ENCODE measurements at regions not wholly inside any gene's neighbourhood (a gene's known extent, or its start where the extent isn't known, plus 50 kb on each side); places are given as distances from the start of the nearest gene placed in this dataset.
"Not testable (repeated sequence)": the region's sequence is repeated elsewhere in the genome, so short reads cannot be mapped to it uniquely, and the experiment has no call there.

DNA sequence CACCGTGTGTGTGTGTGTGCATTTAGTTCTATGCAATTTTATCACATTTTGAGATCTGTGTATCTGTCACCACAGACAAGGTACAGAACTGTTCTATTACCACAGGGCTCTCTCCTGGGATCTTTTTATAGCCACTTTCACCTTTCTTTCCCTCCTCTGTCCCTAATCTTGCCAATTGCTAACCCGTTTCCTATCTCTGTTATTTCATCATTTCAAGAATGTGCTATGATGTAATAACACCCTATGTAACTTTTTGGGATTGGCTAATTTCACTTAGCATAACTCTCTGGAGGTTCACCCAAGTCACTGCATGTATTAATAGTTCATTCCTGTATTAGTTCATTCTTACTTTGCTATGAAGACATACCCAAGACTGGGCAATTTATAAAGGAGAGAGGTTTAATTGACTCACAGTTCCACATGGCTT is 657.7 kb downstream of the QKI start:
- DNase-seq (ENCODE audit: low read depth): no peak

DNA sequence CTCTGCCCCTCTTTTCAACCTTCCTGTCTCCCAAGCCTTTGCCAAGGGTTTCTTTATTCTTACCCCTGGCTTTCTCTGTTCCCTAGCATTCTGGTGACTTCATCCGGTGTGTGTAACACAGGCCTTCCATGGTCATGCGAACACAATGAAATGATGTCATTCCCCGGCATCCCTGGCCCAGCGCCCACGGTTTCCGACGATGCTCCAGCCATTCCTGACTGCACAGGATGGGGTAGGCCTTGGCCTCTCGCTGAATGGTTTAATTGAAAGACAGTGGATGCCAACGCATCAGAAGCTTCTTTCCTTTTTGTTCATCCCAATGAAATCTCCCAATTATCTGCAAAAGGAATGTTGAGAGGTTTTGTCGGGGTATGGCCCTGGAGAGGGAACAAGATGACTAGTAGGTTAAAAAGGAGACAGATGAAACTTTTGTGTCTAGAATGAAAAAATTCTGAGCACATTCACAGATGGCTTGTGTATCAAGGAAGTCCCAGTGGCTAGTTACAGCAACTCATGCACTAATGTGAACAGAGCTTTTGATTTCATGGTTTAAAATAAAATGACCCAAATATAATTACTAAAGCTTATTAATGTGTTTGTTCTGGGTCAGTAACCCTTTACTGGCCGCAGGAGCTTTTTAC is 655.0 kb downstream of the QKI start:
- DNase-seq (ENCODE audit: low read depth): no peak

DNA sequence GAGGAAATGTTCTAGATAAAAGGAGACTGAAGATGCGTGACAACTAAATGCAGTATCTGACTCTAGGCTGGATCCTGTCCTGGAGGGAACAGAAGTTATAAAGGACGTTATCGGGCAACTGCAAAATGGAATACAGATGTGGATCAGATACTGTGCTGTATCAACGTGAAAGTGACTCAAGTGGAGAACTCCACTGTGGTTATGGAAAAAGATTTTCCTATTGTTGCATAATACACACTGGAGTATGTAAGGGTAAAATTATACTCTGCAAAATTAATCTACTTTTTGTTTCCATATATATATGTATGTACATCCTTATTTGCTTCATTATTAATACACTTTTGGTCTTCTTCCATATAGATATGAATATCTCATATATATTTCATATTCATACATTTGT is 654.0 kb downstream of the QKI start:
- no peak for DNase-seq (ENCODE audit: low read depth)

DNA sequence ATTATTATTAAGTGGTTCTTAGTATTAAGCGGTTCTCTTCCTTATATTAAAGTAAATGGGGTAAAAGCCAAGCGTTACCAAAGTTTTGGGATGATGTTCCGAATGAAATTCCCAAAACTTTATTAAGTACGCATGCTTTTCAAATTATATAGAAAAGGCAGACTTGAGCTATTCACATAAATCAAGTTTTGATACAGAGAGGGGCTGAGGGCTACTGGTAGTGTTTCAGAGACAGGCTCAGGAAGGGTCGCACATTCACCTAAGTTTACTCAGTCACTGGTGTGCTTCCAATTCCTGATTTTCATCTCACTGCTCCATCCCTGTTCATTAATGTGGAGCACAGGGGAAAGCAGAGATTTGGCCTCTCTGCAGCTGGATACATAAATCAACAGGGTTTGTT is 652.2 kb downstream of the QKI start:
- DNase-seq (ENCODE audit: low read depth): no peak

DNA sequence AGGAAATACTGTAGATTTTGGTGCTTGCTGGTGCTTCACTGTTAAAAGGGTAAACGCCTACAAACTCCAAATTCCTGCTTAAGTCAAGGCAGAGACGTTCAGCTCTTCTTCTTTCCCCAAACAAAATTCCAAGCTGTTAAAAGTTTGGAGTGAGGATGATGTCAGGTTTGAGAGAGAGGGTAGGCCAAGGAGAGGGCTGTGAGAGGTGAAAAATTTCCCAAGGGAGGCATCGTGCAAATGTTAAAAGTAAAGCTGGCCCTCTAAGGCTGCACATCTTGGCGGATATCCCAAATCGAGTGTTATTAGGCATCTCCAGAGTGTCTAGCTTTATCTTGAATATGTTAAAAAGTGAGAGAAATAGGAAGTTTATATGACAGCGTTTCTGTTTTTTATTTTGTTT is 651.8 kb downstream of the QKI start:
- no peak for DNase-seq (ENCODE audit: low read depth)

DNA sequence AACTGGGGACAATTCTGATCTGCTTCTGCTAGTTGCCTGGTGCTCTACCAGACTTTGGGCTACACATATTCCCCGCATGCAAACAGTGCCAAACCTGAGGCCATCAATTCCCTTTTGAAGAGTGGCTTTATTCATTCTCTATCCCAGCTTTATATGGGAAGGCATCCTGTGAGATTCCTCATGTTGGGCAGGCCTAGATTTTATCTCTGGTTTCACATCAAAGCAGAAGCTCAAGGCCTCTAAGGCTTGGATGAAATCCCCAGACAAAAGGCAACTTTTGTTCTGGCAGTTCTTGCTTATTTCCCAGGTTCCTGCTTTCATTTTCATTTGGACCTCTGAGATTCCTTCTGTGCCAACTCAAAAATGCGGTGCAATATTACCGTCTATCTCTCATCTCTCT is 648.8 kb downstream of the QKI start:
- DNase-seq (ENCODE audit: low read depth): no peak

DNA sequence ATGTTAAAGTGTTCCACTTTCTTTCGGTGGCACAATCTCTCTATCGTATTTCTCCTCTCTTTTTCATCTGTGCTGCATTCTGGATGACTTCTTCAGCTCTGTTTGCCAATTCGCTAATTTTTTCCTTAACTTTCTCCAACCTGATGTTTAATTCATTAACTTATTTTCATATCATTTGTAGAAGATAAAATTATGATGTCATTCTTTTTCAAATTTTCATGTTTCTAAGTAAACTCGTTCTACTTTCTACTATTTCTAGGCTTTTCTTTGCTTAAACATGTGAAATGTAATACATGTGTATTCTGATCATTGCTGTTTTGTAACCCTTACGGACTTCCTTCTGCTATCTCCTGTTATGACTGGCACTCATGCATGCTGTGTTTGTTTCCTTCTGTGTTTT is 648.4 kb downstream of the QKI start:
- no peak for DNase-seq (ENCODE audit: low read depth)

DNA sequence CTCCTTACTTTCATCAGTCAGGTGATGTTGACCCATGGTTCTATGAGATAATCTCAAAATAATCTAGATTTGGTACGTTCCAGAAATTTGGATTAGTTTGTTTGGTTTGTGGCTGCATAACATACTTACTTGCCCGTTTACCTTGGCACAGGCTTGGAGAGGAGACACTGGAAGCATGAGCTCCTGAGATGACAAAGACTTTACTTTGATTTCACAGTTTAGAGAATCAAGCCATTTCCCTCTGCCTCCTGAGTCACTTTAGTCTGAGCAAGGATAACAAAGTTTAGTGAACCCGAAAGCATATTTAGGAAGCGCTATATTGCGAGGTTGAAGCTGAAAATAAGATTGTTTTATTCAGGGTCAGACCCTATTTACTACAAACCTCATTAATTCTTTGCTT is 643.4 kb downstream of the QKI start:
- DNase-seq (ENCODE audit: low read depth): no peak

DNA sequence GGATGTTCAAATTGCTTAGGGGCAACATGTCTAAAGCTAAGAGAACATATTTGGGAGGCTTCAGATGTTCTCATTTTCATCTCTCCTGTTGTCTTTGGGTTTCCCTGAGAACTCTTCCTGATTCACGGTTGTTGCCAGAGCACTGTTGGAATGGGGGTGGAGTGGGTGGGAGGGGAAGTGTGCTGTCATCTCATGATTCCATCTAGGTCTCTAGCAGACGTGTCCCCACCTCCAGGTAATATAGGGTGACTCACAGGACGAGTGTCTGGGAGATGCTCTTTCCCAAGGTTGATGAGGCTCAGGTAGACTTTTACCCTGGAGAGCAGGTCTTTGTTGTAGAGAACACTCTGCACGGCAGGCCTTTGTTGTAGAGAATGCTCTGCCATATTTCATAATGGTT is 636.9 kb downstream of the QKI start:
- DNase-seq (ENCODE audit: low read depth): no peak

DNA sequence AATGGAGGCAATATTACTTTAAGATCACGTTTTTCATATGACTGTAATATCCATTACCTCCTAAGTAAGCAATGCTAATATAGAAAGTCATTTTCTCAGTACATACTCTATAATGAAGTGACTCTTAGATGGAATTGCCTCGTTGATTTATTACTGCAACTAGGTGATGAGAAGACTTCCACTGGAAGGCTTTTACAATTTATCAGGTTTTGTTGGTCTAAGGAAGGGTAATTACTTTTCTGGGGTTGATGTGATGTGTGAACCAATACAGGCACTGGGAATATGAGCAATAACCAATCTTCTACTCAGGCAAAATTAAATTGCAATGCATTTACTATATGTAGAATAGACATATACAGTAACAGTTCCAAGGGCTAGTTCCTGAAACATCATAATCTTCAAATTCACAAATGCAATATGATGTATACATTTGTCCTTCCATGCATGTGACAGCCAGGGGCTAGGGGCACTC is 635.0 kb downstream of the QKI start:
- no peak for DNase-seq (ENCODE audit: low read depth)

DNA sequence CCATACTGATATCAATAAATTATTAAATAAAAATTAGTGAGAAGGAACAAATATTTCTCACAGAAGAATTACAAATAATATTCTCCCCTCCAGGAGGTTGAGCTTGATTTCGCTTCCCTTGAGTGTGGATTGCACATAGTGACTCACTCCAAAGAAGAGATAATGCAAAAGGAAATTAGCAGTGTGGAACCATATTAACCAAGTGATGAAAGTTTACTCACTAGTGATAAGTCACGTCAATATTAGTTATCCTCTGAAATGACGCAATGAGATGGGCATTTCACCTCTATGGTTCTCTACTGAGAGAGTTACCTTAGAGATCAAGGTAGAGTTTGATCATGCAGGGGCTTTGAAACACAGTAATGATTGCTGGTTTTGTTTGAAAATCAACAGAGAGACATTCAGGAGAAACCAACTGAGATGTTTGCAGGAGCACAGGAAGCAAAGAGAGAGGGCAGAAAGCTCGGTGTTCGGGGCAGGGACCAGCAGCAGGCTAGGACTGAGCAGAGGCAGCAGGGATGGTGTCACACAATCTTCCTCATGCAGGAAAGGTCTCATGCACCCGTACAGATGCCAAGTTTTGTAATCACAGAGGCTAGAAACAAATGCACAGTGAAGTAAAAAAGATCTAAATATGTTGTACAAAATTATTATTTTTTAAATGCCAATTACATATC is 634.5 kb downstream of the QKI start:
- no peak for DNase-seq (ENCODE audit: low read depth)

DNA sequence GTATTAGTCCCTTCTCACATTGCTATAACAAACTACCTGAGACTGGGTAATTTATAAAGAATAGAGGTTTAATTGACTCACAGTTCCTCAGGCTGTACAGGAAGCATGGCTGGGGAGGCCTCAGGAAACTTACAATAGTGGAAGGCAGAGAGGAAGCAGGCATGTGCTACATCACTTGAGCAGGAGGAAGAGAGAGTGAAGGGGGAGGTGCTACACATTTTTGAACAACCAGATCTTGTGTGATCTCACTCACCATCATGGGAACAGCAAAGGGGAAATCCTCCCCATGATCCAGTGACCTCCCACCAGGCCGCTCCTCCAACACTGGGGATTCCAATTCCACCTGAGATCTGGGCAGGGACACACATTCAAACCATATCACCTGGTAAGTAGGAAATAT is 630.6 kb downstream of the QKI start:
- DNase-seq (ENCODE audit: low read depth): no peak

DNA sequence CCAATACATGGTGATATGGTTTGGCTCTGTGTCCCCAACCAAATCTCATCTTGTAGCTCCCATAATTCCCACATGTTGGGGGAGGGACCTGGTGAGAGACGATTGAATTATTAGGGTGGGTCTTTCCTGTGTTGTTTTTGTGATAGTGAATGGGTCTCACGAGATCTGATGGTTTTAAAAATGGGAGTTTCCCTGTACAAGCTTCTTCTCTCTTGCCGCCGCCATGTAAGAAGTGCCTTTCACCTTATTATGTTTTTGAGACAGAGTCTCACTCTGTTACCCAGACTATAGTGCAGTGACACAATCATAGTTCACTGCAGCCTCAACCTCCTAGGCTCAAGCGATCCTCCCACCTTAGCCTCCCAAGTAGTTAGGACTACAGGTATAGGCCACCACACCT is 629.1 kb downstream of the QKI start:
- DNase-seq (ENCODE audit: low read depth): not testable (repeated sequence)

DNA sequence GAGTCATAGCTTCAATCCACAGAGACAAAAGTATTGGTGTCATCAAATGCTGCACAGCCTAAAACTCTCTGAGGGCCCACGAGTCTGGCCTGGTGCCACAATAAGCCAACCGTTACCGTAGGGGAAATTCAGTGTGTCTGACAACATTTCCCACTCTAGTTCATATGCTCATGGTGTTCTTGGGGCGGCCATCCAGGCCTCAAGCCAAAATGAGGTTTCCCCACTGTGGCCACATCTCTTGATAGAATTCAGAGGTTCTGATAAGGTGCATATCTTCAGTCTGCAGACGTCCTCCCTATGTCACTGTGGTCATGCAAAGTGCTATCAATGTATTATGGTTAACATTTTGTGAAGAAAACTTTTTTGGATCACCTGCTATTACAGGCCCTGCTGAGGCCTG is 627.7 kb downstream of the QKI start:
- peak; percentile 95 for DNase-seq (ENCODE audit: low read depth)

DNA sequence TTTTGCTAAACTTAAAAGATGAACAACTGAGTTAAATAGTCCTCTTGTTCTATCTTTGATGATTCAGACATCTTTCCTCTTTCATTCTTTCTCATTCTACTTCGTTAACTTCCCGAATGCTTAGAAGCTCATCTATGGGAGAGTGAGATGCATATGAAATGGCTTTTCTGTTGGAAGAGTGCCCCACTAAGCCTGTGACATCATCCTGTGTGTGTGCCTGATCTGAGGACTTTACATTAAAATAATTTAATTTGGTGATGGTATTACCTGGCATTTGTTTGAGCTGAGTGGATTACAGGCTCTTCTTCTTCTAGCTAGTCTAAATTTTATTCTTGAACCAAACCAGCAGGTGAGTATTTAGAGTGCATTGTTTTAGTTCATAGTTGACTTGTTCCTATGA is 626.5 kb downstream of the QKI start:
- no peak for DNase-seq (ENCODE audit: low read depth)

DNA sequence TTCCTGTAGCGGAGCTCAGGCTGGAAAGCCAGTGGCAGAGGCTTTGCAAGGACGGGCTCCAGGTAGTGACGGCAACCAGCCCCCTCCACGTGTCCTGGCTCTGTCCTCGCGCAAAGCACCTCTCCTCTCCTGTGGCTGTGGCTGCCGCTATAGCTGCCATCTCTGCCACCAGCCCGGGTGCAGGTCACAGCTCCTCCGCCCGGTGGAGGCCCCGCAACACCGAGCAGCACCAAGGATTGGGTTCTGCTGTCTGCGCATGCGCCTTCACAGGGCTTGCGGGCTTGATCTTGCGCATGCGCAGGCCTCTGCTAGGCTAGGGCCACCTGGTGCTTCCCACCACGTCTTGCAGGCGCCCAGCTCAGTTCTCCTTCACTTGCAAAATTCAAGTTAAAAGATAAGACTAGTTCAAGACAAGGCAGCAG is 625.4 kb downstream of the QKI start:
- no peak for DNase-seq (ENCODE audit: low read depth)

DNA sequence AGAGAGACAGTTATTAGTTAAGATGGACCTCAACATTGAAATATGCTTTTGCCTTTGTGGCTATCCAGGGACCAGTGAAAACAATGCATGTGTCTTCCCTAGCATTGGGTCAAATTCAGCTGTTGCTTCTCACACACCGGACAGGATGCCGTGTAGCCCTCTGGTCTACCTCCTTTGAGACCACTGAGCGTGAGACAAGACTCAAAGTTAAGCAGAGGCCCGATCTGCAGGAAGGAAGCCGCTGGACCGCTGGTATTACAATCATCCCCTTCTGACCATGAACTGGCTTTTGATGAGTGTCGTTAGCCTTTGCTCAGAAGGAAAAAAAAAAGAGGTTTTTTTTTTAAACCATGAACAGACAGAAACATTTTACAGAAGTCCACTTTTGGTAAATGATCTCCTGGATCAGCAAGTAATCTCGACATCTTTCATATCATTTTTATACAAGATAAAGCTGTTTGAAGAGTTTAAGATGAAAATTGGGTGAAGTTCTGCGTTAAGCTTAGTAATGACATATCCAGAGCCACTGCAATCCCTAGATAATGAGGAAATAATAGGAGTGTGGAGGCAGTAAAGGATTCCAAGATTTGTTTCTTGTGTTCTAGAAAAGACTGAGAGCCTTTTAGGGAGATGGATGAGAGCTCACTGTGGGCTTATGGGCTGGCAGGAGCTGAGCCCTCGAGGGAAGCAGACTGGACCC is 622.8 kb downstream of the QKI start:
- peak; percentile 49 for DNase-seq (ENCODE audit: low read depth)

DNA sequence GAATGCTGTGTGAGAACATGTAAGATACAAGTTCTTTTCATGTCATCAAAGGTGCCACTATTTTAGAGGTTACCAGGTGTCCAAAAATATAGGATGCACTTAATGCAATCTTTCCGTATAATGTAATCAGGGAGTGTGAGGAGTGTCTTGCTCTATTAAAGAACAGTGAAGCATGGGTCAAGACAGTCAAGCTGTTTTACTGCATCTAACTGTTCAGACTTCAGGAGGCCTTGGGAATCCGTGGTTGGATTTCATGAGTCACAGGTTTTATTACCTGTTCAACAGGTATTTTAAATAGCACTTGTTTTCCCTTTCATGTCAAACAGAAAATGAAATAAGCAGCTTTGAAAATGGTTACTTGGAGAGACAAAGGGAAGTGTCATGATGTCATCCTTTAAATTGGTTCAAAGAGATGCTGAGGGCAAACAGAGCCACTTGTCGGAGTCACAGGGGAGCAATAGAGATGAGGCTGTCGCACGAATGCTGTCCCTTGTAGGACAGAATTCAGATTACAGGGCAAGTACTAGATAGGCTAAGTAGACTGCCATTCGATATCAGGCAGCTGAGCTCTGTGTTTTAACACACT is 621.5 kb downstream of the QKI start:
- DNase-seq (ENCODE audit: low read depth): no peak

DNA sequence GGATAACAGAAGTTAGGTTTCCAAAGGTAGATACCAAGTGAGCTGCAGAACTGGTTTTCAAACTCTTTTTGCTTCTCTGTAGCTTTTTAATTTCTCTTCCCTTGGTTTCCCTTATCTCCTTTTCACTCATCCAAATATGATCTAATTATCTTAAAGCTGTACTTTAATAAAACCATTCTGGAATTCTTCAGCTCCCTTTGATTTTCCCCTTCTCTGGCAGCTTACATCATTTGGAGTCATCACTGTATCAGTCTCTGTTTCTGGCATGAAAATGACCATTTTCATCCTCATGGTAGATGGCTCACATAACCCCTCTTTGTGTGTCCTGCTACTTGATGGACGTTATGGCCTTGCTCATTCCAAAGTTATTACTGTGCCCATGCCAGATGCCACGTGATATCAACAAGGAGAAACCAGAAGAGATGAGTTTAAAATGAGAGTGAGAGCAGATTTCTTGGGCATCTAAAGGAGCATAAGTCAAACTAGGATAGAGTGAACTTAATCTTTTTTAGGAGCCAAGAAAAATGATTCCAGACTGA is 620.2 kb downstream of the QKI start:
- no peak for DNase-seq (ENCODE audit: low read depth)

DNA sequence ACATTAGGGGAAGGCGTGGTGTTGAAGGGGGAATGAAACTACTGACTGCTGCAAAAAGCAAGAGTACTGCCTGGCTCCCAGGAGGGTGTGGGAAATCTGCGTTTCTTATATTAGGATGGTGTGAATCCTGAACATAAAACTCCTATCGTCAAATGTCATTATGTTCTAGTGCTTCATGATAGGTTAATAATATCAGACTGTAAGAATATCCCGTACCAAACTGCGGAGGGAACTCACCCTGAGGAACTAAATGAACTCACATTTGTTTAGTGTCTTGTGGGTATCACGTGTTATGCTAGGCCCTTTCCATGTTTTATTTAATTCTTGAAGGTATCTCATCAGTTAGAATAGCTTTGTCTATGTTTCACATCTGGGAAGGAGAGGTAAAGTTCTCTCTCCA is 610.7 kb downstream of the QKI start:
- DNase-seq (ENCODE audit: low read depth): no peak

DNA sequence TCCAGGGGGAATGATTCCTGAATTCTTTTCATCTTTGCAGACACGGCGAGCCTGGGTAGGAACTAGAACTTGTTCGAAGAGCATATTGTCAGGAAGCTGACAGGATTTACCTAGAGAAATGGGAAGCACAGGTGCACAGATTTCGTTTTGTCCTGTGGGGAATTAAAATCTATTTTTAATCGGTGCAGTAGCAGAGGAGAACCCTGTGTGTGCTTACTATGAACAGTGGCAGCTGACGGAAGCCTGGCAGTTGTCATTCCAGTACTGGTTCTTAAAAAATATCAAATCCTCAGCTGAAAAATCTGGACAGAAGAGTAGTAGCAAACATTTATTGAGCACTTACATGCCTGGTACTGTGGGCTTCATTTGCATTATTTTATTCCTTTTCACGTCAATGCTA is 609.0 kb downstream of the QKI start:
- no peak for DNase-seq (ENCODE audit: low read depth)

DNA sequence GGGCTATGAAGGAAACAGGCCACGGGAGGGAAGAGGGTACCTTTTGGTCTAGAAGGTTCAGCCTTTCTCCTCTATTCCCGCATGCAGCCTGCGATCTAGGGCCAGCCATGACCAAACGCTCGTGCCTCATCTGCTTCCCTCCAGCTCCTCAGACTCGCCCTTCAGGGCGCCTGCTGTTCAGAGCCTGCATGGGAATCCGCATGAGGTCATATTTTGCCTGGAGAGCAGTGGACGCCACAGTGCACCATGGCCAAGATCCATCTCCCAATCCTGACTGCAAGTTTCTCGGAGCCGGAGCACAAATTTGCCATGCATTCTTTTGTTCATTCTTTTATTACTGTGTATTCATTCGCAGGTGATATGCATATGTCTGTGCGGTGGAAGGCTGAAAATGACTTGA is 608.1 kb downstream of the QKI start:
- no peak for DNase-seq (ENCODE audit: low read depth)
